ENCODE measurements at regions not wholly inside any gene's neighbourhood (a gene's known extent, or its start where the extent isn't known, plus 50 kb on each side); places are given as distances from the start of the nearest gene placed in this dataset.

DNA sequence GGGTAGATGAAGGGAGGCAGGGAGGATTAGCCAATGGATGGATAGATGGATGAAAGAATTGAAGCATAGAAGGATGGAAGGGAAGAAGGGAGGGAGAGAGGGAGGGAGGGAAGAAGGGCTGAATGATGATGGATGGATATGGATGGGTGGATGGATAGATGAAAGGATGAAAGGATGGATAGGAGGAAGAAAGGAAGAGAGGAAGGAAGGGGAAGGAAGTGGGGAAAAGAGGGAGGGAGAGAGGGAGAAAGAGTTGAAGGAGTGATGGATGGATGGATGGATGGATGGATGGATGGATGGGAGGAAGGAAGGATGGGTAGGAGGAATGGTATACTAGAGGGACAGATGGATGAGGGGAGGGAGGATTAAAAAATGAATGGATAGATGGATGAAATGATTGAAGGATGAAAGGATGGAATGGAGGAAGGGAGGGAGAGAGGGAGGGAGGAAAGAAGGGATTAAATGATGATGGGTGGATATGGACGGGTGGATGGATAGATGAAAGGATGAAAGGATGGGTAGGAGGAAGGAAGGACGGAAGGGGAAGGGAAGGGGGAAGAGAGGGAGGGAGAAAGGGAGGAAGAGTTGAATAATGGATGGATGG lies 145.9 kb downstream of the MN1 start:
- no peak for DNase-seq

DNA sequence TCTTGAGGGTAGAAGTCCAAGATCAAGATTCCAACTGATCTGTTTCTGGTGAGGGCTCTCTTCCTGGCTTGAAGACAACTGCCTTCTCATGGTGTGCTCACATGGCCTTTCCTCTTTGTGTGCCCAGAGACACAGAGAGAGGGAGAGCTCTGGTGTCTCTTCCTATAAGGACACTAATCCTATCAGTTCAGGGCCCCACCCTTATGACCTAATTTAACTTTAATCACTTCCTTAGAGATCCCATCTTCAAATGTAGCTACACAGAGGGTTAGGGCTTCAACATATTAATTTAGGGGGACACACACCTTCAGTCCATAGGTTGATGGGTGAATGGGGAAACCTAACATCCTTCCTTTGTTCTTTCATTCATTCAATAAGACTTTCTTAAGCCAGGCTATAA lies 144.6 kb downstream of the MN1 start:
- no peak for DNase-seq

DNA sequence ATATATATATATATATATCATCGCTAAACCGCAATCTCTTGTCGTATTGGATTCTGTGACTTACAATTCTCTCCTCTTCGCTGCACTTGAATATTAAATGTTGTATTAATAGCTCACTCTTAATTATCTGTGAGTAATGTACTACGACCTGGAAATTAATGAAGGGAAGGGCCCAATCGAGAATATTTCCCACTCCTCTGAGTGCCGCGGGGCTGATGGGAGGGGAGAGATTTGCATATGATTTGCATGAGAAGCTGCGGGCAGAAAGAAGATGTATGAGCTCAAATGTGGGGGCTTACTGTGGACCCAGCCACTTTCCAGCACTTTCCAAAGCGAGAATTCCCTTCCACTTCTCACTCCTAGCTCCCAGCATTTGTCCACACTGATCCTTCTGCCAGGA lies 141.2 kb downstream of the MN1 start:
- no peak for DNase-seq

DNA sequence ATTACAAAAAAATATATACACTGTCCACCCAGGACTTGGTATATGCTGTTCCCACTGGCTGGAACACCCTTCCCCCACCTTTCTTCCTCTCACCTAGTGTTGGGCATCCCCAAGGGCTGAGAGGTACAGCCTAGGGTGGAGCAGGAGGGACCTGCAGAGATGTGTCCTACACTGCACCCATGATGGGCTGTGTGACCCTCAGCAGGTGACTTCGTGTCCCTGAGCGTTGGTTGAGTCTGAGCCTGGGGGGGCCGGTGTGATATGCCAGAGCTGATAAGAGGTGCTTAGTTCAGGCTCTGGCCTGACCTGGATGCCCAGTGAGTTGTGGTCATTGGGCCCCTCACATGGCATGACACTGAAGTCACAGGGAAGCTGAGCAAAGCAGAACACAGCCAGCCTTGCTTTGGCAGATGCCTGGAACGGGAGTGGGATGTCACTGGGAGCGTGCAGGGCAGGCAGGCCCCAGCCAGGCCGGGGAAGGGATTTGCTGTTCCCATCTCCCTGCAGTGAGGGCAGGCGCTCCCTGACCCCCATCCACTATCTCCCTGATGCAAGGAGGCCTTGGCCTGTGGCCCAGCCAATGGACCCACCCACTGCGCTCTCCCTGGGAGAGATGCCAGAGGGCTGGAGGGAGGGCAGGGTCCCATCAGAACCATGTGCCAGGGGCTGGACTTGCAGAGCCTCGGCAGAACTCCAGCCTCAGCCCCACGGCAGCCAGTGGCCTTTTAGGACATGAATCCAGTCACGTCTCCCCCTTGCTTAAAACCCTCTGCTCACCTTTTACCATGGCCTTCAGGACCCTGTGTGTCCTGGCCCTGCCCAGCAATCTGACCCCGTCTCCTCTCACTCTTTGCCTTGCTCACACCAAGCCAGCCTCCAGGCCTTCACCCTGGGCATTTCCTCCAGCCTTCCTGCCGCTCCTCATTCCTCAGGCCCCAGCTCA lies 138.9 kb downstream of the MN1 start:
- no peak for DNase-seq

DNA sequence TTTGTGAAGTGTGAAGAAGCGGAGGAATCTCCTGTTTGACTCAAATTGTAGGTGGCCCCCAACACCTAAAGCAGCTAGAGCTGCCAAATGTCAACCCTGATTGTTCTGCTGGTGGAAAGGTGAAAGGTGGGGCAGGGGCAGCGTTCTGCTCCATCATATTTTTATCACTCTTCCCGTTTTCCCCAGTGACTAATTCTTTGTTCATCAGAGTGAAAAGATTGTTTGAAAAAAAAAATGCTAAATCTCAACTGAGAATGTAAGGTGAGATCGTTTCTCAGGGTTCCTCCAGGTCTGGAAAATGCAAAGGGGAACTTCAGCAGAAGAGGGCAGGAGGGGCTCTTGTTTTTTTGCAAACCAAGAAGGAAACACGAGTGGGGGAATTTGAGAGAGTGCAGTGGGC lies 137.7 kb downstream of the MN1 start:
- no peak for DNase-seq

DNA sequence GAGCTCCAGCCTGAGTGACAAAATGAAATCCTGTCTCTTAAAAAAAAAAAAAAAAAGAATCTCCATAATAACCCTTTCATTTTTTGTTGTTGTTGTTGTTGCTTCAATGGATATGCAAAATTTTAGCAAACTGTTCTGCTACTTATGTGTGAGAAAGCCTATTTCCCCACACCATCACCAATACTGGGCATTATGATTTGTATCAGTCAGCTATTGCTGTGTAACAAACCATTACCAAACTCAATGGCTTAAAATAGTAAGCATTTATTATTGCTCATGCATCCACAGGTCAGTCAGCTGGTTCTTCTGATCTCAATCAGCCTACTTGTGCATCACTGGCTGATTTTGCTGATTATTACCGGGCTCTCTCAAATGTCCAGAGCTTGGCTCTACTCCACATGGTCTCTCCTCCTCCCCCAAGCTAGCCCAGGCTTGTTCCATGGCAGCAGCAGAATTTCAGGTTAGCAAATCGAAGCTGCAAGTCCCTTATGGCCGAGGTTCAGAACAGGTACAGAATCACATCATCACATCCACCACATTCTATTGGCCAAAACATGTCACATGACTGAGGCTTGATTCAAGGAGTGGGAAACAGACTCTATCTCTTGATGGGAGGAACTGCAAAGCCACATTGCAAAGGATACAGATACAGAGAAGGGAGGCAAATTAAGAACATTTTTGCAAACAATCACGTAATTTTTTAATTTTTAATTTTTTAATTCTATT lies 135.1 kb downstream of the MN1 start:
- DNase-seq = no peak

DNA sequence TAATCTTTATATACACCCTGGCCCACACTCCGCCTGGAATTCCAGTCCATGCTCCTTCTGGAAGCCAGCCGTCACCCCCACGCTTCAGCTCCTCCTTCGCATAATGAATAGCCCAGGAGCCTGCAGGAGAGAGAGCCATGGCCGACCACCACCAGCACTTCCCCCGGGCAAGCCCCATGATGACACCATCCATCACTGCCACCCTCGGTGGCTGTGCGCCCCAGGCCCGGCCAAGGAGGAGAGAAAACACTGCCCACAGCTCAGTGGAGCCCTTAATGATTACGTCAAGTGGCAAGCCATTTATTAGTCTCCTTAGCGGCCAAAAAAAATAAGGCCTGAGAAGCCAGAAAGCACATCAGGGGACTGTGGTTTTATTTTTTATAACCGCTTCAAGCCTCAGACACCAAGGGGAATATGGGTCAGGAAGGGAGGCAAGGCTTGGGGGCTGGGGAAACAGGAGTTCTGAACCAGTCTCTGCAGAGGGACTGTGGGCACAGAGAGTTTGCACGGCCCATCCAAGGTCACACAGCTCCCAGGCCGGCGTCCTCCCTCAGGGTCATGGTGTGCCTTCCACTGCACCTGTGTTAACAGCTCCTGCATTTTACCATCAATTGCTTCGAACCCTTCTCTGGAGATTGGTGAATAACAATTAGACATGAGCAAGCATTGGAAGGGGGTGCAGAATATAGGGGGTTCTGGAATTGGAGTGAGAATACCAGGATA lies 134.3 kb downstream of the MN1 start:
- no peak for DNase-seq

DNA sequence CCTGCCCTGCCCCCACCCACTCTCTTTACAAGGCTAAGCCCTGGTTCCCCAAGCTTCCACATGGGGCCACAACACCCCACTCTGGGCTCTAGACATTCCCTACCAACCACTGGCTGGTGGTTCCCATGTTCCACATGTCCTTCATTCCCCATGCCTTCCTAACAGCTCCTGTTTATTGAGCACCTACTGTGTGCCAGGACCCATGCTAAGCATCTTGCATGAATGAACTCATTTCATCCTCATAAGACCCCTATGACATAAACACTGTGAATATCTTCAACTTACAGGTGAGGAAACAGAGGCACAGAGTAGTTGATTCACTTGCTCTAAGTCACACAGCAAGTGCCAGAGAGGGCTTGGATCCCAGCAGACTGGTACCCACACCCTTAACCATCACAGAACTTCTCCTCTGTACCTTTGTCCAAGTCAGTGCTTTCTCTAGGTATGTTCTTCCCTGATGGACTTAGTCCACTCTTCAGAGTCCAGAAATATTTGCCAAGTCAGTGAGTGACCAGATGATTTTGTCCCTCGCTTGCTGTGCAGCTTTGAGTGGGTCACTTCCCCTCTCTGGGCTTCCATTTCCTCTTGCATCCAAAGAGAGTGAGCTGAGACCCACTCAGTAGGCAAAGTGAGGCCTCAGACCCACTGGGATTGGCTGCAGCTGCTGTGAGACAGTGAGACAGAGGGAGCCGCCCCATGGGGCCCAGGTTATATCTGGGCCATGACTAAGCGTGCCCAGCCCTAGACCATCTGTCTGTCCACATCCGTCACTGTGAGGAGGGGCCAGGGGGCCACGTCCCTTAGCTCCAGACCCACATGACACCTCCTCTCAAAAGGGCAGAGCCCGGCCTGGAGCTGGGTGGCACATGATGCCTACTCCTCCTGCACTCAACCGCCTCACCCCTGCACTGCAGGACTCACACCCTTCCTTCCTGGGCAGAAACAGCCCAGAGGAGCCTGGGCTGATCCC lies 132.4 kb downstream of the MN1 start:
- DNase-seq = no peak

DNA sequence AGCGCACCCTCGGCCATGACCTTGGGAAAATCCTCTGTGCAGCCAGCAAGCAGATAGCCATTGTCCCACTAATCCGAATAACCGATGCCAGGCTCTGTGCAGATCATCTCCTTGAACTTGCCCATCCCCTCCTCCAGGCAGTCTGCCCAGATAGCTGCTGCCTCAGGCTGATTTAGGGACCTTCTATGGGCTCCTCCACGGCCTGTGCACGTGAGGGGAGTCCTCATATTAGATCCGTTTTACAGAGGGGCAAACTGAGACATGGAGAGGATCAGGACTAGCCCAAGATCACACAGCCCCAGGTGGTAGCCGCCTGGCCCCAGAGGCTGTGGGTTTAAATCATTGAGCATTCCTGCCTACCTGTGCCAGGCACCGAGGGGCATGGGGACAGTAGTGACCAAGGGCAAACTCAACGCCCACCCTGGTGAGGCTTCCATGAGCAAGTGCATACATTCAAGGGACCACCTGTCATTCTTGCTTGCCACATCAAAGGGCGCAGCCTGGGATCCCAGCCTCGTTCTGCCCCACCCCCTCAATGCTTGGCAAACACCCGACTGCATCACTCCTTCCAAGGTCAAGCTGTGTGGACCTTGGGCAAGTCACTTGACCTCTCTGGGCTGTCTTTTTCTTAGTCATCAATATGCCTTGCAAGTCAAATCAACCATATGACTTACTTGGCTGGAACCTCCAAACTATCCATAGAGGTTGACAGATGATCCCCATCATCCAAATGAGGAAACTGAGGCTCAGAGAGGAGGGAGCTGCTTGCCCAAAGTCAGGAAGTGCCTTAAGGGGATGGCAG lies 131.6 kb downstream of the MN1 start:
- DNase-seq = no peak

DNA sequence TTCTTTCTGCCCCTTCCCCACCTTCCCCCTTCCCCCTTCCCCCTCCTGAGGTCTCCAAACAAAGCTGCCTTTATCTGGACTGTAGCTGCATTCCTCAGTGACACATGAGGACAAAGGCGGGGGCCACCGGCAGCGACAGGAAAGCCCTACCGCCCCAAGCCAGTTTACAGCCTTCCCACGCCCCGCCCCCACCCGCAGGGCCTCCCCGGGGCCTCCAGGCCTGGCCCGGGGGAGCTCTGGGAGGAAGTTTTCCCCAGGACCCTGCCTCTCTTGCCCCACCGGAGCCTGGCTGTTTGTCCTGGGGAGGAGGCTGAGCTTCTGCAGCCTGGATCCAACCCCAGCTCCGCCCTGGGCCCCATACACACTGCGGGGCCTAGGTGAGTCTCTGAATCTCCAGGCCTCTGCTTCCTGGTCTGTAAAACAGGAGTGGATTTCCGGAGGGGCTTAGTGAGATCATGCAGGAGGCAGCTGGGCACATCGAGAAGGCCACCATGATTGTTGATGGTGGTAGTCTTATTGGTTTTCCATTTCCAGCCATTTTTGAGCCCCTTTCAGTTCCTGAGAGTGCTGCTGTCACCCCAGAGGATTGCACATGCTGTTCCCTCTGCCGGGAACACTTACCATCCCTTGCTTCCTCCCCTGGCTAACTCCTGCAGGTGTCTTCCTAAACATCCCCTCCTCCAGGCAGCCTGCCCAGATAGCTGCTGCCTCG lies 130.7 kb downstream of the MN1 start:
- no peak for DNase-seq

DNA sequence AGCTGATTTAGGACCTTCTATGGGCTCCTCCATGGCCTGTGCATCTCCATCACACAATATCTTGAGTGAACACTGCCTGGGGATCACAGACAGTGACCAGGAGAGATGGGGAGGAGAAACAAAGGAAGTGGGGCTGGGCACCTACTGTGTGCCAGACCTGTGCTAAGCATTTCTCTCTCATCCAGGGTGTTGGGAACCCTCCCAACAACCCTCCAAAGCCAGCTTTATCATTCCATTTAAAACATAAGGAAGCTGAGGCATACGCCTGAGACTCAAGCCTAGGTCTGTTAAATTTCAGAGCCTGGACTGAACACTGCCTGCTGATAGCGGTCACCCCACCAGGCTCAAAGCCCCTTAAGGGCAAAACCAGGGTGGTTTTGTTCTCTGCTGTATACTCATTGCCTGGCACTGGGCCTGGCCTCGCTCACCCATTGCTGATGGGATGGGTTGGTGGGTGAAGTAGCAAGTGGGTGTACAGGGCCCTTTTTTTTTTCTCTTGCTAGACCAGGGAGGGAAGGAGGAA lies 130.1 kb downstream of the MN1 start:
- DNase-seq = no peak

DNA sequence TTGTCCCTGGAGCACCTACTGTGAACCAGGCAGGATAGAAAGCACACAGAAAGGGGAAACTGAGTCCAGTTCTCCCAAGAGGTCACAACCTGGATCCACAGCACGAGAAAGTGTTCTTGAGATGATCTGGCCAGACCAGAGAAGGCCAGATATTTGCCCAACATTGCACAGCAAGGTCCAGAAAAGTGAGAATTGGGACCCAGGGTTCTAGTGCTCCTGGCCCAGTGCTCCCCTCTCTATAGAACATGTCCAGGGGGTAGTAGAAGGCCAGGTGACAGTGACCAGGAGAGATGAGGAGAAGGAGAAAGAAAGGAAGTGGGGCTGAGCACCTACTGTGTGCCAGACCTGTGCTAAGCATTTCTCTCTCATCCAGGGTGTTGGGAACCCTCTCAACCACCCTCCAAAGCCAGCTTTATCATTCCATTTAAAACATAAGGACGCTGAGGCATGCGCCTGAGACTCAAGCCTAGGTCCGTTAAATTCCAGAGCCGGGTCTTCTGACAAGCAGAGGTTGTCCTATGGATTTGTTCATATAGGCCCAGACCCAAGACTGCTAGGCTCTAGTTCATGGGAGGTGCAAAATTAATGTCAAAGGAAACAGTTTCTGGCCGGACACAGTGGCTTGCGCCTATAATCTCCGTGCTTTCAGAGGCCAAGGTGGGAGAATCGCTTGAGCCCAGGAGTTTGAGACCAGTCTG lies 128.7 kb downstream of the MN1 start:
- DNase-seq = no peak

DNA sequence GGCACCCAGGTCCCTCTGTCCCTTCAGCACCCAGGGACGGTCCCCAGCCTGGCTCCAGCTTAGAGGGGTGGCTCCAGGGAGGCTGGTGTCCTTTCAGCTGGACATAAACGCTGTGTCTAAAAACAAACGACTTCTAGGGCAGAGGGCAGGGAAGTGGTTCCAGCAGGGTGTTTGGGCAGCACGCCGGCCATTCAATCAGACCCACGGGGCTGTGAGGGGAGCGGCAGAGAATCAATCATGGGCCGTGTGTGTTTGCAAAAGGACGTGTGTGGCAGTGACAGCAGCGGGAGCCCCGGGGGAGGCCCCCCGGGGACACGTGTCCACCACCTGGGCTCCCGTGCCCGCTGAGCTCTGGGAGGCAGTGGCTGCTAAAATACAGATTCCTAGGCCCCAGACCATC lies 127.7 kb downstream of the MN1 start:
- DNase-seq = no peak

DNA sequence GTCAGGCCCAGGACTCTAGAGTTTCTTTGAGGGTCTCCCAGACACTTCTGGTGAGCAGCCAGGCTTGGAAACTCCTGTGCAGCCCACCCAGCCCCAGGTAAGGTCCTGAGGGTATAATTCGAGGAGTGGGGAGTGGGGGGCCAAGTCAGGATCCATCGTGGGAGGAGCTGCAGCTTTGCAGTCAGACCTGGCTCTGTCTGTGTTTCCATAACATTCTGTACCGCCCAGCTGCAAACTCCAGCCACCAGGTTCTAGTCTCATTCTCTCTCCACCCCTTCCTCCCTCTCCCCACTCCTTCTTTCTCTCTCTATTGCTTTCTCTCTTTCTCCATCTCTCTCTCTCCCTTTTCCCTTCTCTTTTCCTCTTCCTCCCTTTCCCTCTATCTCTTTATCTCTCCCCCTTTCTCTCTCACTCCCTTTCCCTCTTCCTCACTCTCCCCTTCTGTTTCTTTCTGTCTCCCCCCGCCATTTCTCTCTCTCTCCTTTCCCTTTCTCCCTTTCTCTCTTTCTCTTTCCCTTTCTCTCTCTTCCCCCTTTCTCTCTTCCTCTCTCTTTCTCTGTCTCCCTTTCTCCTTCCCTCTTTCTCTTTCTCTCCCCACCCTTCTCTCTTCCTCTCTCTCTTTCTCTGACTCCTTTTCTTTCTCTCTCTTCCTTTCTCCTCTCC lies 127.2 kb downstream of the MN1 start:
- no peak for DNase-seq

DNA sequence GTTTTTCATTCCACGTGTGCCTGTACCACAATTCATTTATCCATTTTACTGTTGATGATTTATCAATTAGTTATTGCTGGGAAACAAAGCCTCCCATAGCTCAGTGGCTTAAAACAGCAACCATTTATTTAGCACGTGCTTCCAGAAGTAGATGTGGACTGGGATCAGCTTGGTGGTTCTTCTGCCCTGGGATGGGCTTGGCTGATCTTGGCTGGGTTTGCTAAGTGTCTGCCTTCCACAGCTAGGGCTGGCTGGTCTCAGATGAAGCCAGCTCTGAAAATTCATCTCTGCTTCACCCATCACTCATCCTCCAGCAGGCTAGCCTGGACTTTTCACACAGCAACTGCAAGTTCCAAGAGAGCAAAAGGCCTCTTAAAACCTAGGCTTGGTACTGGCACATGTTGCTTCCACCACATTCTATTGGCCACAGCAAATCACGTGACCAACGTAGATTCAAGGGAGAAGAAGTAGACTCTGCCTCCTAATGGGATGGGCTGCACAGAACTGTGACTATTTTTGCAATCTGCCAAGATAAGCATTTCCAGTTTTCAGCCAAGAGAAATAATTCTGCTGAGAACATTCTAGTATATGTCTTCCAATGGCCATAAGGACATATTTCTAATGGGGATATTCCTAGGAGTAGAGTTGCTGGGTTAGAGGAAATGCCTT lies 124.9 kb downstream of the MN1 start:
- no peak for DNase-seq

DNA sequence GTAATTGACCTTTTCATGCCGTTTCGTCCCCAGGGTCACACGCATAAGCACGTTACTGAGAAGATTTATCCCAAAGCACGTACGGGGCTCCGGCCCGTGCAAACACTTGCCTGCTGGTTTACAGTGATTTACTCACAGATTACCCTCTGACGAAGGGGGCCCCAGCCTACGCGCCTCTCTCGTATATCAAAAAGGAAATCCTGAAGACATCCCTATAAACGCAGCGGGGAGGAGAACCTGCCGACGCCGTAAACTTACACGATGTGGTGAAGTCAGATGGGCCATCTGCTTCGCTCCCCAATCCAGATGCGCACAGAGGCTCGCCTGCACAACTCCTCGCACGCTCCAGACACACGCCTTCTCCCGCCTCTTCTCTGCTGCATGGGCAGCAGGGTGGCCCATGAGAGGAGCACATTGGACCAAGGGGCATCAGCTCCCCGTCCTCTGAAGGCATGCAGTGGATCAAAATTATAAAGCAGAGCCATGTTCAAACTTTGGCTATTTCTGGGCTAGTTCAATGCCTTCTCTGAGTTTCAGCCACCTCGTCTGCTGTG lies 123.6 kb downstream of the MN1 start:
- no peak for DNase-seq

DNA sequence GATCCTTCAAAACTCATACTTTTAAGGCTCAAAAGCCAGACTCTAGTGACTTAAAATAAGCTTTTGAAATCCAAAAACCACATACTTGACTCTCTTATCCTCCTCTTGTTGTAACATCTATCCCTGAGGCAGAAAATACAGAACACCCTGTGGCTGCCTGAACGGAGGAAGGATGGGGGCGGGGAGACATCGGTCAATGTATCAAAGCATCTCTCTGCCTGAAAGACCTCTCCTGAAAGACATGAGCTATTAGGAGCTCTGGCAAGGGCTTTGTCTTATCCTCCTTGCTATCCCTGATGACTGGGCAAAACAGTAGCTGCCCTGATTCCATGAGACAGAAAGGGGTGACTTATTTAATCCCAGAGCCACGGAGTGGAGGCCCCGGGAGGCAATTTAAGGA lies 122.4 kb downstream of the MN1 start:
- no peak for DNase-seq
